ENCODE measurements at regions not wholly inside any gene's neighbourhood (a gene's known extent, or its start where the extent isn't known, plus 50 kb on each side); places are given as distances from the start of the nearest gene placed in this dataset.

DNA sequence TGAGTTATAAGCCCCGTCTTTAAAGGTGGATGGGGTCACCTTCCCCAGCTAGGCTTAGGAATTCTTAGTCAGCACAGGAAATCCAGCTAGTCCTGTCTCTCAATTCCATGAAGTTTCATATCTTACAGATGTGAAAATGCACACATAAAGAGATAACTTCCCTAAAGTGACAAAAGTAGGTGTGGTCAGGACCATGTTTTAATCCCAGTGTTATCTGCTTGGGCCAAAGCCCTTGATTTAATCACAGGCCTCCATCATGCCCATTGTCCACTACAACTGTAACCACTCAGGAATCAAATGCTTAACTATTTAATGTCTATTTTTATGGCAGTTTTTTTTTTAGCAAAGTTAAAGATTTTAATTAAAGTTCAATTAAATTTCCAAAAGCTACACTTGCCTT, 194.4 kb upstream of the BTG1 start:
- no peak for DNase-seq

GRCh38 chr12:92339198-92339821, 193.7 kb upstream of the BTG1 start:
- DNase-seq = no peak

GRCh38 chr12:92338671-92339070, 193.0 kb upstream of the BTG1 start:
- DNase-seq = no peak

- DNase-seq = no peak
These were observed 192.5 kb upstream of the BTG1 start for GRCh38 chr12:92338102-92338501.

GRCh38 chr12:92337128-92337527, 191.5 kb upstream of the BTG1 start:
- no peak for DNase-seq

- DNase-seq = no peak
These were observed 191.0 kb upstream of the BTG1 start for GRCh38 chr12:92336641-92337040.

GRCh38 chr12:92335831-92336230, 190.2 kb upstream of the BTG1 start:
- DNase-seq = no peak

- DNase-seq = no peak
These were observed 188.9 kb upstream of the BTG1 start for GRCh38 chr12:92334552-92334951.

GRCh38 chr12:92332552-92332951, 186.9 kb upstream of the BTG1 start:
- no peak for DNase-seq

- no peak for DNase-seq
These were observed 185.7 kb upstream of the BTG1 start for GRCh38 chr12:92331383-92331782.

- no peak for DNase-seq
These were observed 185.0 kb upstream of the BTG1 start for GRCh38 chr12:92330654-92331053.

- no peak for DNase-seq
These were observed 181.2 kb upstream of the BTG1 start for GRCh38 chr12:92326877-92327276.

- DNase-seq = peak in 1 of 2 donors; percentile 4
These were observed 179.3 kb upstream of the BTG1 start for GRCh38 chr12:92324849-92325500.

DNA sequence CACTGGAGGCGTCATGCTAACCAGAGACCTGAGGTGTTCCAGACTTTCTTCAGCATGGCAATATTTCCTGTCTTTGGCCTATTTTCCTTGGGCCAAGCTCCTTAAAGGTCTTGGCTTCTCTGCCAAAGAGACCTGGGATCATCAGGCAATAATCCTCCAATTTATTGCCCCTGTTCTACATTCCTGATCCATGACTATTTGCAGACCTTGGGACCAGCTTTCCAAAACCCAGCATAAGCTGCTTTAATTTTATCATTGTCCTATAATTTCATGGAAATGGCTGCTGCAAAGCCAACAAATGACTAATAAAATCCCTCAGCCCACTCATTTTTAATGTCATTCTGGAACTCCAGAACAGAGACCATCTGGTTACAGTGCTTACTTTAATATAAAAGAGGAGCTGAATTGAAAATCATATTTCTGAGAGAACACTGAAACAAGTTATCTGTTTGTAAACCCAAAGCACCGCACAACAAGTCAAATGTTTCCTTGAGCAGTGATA, 166.9 kb upstream of the BTG1 start:
- DNase-seq = no peak

GRCh38 chr12:92304371-92305055, 158.9 kb upstream of the BTG1 start:
- DNase-seq = no peak

DNA sequence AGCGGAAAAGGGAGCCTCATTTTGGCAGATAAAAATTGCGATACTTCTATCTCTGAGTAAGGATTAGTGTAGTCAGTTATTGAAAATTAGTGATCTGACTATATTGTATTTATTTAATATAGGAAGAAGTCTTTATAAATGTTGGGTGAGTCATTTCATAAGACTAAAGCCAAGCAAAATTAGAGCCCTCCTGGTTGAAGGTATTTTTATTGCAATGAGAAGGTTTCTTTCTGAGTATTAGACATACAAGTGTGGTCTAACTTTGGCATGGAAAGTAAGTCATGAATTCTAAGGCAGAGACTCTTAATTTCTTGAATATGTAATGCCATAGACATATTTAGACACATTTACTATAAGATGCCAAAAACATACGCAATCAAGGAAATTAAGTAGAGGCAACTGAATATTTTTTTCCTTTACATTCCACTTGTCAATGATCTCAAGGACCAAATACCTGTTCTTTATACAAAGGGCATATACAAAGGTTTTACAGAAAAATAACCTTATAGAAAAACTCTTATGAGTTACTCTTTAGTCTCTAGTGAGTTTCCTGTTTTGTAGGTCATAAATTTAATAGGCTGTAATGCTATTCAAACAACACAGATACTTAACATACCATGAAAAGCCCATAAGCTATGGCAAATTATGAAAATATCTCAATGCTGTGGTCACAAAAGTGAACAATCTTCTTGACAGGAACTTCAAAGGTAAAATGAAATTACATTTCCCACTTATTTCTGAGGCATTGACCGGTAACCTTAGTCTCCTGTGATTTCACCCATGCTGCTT, 156.6 kb upstream of the BTG1 start:
- no peak for DNase-seq

DNA sequence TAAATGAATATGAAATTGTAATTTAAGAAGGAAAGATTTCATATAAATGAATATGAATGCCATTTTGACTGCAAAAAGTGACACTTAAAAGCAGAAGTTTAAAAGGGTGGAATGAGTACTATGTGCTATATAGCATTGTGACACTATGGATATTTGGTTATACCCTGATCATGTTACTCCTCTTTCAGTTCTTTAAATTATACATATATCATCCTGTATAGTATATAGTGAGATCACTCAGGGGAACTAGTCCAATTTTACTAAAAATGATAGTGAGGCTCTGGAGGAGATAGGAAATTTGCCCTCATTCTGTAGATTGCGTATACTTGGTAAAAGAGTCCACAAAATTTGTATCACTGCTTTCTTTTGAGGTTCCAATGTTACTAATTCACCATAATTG, 155.7 kb upstream of the BTG1 start:
- DNase-seq = no peak

DNA sequence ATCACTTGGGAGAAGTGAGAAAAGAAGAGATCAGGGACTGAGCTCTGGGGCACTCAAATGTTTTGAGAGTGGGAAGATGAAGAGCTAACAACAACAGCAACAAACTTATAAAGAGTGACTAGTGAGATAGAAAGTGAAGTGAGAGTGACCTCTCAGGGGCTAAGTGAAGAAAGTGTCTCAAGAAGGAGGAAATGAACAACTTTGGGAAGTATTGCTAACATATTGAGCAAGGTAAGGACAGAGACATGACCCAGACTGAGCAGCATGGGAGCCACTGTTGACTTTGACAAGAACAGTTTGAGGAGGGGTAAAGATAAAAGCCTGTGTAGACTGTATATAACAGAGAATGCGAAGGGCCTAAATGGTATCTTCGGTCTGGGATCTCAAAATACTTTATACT, 155.1 kb upstream of the BTG1 start:
- DNase-seq = no peak

DNA sequence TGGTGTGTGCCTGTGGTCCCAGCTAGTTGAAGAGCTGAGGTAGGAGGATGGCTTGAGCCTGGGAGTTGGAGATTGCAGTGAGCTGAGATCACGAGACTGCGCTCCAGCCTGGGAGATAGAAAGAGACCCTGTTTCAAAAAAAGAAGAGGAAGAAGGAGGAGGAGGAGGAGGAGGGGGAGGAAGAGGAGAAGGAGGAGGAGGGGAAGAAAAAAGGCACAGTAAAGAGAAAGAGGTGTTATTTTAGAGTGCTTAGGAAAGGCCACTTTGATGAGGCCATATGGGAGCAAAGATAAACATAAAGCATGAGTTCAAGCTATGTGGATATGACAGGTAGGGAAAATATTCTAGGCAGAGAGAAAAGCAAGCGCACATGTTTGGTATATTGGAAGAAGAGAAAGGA, 154.1 kb upstream of the BTG1 start:
- DNase-seq = no peak

DNA sequence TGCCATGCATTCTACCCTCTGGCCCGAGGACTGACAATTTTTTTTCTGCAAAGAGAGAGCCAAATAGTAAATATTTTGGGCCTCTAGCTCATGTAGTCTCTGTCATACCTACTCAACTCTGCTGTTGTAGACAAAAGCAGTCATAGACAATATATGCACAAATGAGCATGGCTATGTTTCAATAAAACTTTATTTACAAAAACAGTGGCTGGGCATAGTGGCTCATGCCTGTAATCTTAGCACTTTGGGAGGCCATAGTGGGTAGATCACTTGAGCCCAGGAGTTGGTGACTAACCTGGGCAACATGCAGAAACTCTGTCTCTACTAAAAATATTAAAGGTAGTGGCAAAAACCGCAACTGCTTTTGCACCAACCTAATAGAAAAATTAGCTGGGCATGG, 153.7 kb upstream of the BTG1 start:
- DNase-seq = no peak

DNA sequence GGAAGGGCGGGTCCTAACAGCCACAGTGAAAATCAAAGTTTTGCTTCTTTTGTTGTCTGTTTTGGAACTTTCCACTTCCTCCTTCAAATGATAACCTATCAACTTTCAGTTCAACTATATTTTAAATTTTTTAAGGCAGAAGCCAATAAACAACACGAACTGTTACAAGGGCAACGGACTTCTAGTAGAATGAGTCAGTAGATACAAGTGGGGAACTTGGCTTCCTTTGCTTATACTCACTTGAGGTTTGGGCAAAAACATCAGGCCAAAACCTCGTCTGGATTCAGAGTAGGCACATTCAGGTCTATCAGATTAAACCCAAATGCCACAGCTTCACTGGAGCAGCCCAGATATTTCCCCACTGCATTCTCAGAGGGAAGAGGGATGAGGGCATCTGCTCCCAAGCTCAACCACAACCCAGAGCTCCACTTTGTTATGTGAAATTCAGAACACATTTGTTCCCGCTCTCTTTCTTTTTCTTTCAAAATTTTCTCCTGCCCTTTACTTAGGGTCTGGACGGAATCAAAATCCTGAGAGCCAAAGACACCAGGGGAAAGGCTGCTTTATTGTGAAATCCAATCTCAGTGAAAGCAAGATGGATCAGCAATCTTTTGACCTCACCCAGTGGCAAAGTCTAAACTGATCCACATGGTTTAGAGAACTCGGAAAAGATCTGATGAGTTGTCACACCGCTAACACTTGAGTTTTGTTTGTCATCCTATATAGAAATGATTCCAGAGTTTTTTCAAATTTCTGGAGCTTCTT, 152.5 kb upstream of the BTG1 start:
- peak in 1 of 2 donors; percentile 41 for DNase-seq

- no peak for DNase-seq
These were observed 151.8 kb upstream of the BTG1 start for GRCh38 chr12:92297405-92297804.

DNA sequence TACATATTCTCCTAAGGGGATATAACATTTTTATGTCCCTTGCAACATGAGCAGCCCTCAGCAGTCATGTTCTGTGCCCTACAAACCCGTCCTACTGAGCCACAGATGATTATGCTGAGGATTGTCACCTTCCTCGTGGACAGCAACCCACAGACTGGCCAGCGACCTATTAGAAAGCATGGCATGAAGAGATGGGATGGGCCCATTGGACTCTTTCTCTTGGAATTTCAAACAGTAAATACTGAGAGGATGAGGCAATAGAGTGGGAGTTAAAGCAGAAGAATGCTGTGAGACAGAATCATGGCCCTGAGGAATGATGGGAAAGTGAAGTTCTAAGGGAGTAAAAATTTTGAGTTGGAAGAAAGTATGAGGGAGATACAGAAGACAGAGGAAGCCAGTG, 149.9 kb upstream of the BTG1 start:
- DNase-seq = no peak

Measured in CD4-positive, alpha-beta T cell treated with Interferon alpha-2 for 1 hour (primary cell).